SK-N-DZ (cell line): ENCODE measurements at regions not wholly inside any gene's neighbourhood (a gene's known extent, or its start where the extent isn't known, plus 50 kb on each side); places are given as distances from the start of the nearest gene placed in this dataset.

Source experiments
- DNase-seq: peaks from one replicate; pipeline ENCODE4 v3.0.0-alpha.2; 2015; ENCODE audit warnings: low spot score

DNA sequence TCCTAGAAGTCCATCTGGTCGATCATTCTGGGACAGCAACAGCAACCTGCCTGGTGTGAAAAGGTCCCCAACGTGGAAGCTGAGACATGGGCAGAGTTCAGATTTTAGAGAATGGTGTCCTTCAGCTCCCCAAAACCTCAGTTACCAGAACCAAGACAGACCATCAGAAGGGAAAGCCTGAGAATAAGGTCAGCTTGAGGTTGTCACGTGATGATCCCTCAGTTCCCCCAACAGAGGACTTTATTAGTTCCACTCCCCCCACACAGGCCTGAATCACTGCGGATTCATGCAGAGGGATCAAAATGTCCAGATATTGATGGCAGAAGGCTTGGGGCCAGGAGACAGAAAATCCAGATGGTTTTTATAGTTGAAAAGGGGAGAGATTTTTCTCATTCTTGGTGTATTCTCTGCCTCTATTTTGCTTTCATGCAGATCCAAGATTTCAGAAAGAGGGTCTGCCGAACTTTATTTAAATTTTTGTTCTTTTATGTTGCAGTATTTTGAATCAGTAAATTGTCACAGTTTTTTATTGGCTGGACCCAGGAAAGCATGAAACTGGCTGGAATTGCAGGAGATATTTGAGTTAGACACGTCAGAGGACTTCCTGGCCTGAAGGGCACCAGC is 139.0 kb upstream of the NTM start:
- DNase-seq = no peak

DNA sequence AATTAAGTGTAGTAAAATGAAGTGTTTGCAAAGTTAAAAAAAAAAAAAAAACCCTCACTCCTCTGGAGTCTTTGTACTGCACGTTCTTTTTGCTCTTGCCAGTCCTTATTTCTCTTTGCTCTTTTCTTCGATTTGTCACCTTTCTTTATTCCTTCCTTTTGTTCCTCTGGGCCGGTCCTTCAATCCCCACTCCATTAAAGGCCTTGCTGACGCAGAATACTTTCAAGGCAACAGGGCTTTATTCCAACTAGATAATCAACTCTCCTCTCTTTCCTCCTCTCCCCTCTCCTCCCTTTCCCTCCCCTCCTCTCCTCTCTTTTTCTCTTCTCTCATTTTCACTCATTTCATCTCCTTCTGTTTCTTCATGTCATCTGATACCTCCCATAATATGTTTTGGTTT is 138.2 kb upstream of the NTM start:
- DNase-seq = no peak

- no peak for DNase-seq
These were observed 136.2 kb upstream of the NTM start for GRCh38 chr11:131234221-131234620.

DNA sequence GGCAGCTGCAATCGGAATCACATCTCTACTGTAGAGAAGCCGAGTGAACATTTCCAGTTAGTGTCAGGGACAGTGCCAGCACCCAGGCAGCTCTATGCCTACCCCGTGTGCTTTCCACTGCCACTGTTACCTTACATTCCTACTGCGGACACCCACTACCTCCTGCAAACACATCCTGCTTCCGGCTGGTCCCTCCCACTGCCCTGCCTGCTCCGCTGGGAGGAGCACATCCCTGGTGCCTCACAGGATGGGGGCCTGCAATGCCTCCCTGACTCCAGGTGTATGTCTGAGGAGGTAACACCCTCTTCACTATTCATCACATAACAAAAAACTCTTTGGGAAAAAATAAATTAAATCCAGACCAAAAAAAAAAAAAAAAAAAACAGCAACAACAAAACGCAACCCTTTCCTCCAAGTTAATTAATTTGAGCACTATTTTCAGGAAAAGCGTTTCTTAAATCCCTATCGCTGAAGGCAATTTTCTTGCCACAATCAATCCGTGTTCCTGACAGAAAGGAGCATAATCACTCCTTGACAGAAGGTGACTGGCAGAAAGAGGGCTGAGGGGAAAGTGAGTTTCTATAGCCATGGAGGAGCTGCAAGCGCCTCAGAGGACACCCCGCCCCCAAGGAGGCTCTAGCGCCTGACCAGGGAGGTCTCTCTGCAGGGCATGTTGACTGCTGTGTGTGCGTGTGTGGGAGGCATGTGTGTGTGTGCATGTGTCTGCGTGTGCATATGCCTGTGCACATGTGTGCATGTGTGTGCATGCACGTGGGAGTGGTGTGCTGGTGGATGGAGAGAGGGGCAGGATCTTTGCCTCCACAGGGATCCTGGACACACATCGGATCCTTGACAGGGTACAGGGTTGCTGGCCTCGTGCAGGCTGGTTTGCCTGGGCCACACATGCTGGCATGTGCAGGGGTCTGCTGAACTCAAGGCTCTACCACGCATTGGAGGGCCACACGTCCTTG is 134.8 kb upstream of the NTM start:
- DNase-seq = no peak

- no peak for DNase-seq
These were observed 130.0 kb upstream of the NTM start for GRCh38 chr11:131240421-131240820.

DNA sequence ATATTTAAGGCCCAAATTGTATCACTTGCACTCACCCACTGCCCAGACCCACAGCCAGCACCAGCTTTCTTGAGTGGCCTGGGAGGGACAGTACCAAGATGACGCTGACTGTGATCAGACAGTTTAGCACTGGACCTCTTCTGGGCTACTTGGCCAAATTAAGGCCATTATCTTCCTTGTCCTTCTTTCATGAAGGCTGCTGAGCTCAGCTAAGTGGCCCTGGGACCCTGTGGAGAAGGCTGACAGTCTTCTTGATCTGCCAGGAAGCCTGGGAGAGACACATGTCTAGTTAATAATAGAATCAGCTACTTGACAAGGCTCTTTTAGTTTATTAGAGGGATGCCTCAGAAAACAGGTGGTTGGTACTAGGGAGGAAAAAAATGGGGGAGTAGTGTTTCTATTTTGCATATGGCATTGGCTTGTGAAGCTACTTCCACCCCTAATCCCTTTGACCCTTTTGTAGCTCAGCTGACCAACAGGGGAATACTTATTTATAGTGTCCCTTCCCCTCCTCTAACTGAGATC is 127.9 kb upstream of the NTM start:
- DNase-seq = no peak

DNA sequence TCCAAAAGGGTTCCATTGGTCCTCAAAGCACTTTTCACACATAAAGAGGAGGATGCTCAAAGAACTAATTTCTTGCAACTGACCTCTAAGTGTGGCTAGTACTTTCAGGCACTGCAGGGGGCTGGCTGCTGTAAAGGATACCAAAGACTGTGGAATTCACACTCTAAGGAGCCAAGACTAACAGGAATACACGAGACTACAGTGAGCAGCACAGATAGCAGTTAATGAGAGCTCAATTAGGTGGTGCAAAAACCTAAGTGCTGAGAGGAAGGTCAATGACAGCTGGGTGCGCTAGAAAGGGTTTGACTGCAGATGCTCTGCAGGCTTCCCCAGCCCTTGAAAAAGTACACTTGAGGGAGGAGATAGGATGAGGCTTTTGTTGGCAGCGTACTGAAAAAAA is 124.3 kb upstream of the NTM start:
- no peak for DNase-seq

GRCh38 chr11:131246663-131247062 is 123.8 kb upstream of the NTM start:
- DNase-seq = no peak

- DNase-seq = no peak
These were observed 121.8 kb upstream of the NTM start for GRCh38 chr11:131248588-131248987.

DNA sequence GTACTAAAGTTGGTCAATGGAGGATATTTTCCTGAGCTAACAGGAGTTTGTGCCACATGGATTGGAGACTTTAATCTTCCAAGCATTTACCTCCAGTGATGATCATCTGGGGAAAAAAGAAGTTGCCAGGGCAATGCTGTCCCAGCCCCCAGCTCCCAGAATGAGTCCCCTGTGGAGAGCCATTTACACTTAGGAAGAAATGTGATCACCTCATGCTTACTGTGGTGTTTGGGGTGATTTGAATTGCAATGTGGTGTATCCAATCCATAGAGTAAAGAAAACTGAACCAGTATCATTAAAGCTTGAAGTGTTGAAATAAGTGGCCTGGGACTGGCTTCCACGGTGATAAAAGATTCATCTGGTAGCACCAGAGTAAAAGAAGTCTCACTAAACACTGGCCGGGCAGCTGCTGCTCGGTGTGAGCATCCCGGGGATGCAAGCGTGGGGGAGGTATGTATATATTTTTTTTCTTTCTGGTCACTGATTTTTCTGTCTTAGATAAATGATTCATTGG is 117.2 kb upstream of the NTM start:
- DNase-seq = no peak

GRCh38 chr11:131253656-131254151 is 116.7 kb upstream of the NTM start:
- DNase-seq = no peak

- DNase-seq = no peak
These were observed 116.2 kb upstream of the NTM start for GRCh38 chr11:131254254-131254653.

DNA sequence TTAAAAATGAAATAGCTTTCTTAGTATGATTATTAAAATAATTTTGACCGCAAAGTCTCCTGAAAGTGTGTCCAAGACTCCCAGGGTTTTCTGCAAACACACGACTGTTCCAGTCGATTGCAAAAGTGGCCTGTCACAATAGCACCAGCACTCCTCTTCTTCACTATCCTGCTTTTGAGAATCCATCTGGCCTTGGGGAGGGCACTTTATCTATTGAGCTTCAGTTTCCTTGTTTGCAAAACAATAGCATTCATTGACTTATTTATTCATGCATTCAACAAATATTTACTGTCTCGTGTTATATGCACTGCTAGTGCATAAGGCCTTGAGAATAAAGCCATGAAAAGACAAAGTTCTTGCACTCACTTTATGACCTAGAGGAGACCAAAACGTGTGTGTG is 96.2 kb upstream of the NTM start:
- DNase-seq = no peak

DNA sequence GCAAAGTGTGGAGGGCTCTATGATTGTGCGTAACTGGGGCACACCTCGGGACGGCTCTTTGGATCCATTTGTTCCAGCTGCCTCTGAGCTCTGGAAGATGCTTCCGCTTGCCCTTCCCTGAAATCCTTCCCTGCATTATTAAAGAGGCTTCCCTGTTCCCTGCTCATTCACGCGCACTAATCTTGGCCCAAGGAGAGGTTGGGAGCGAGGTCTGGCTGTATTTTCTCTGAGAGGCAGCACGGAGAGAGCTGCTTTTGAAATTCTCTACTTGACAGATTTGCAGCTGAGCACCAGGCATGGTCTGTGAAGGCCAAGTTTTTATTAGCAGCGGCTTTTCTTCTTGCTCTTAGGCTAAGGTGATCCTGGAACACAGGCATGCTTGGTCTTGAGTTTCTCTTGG is 94.8 kb upstream of the NTM start:
- DNase-seq = no peak

DNA sequence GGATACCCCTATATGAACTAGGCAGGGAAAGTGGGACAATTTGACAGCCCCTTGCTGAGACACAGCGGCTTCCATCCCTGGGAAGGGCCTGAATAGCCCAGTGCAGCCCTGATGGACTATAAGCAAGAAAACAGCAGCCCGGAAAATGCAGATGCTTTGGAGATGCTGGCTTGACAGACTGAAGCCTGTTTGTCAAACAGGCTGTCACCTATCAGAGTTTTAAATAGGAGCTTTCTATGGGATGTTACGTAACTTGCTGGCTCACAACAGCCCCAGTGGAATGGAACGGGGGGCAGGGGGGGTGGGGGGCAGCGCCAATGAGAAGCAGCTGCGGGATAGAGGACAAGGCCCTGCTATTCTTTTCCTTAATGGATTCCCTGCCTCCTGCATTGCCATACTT is 91.9 kb upstream of the NTM start:
- DNase-seq = no peak

DNA sequence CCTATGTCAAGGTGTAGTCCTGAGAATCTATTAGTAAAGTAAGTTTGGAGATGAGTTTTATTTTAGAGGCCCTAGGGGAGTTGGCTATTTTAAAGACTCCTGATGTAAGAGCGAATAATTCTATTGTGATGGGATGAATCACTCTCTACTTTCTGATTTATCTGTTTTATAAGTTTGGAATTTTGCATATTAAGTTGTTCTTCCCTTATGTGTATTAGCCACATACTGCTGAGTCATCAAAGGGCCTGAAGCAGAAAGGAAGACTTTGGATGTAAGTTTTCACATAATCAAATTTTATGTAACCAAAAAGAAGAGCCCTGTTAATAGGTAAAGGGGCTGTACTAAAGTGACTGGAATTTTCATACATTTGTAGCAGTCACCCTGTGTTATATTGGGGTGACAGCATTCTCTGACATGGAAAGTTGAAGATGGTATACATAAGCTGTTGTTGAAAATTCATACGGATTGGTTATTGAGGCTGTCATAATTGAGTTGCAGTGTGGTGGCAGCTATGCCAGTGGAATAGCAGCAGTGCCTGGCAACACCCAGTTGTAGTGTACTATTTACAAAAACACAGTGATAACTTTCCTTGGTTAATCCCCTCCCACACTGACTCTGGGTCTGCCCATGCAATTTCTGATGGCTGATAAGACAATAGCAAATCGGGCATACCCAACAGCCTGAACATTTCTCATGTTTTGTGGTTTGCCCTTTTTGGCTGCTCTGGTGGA is 90.6 kb upstream of the NTM start:
- DNase-seq = no peak

DNA sequence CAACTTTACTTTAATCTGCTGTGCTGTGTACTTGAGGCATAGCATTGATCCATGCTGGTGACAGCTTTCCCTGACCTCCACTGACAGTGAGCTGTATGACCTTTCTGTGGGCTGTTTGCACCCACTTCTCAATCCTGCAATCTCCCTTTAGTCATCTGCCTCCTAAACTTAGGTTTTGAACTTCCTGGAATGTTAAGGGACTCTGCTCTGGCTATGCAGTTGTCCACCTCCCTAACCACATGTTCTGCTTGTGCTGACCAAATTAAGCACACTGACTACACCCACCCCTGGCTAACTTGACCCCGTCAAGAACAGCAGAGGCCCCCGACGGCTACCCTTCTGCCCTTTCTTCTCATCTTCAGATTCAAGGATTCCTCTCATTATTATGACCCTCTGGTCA is 89.1 kb upstream of the NTM start:
- no peak for DNase-seq

- no peak for DNase-seq
These were observed 86.4 kb upstream of the NTM start for GRCh38 chr11:131284041-131284440.

DNA sequence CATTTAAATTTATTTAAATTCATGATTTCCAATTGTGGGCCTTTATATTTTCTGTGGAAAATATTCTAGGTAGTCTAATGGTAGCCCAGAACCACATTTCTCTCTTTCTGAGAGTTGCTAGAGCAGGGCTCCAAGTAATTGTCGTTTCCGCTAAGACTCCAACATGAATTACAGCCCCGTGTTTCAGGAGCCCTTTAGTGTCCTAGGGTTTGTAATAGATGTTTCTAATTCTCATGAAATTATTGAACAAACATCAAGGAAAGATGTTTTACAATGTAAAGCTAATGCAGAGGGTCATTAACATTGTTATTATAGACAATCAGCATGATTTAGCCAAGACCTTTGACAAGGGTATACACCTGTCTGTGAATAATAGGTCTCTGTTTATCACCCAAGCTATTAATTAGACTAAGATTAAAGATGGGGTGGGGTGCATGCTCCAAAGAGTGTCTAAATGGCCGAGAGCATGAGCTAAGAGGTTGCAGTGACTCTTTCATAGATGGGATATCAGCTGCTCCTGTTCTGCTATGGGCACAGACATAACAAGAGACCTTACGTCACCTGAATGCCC is 81.8 kb upstream of the NTM start:
- no peak for DNase-seq

GRCh38 chr11:131290185-131290584 is 80.2 kb upstream of the NTM start:
- no peak for DNase-seq

DNA sequence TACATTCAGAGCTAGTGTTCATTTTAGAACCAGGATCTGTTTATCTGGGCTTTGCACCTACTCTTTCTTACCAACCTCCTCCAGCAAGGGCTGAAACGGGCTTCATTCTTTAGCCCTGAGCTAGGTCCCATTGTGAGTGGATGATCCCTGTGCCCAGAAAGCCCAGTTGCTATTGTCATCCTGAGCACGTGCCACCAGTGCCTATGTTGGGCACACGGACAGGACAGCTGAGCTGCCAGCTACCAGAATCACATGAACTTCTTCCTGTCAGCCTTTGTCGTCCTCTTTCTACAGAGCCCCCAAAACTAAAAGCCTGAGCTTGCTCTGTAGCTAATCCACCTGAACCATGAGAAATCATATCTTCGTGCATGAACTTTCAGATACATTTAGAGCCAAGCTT is 74.4 kb upstream of the NTM start:
- no peak for DNase-seq
